Urothelium cell line (cell line): ENCODE measurements at regions not wholly inside any gene's neighbourhood (a gene's known extent, or its start where the extent isn't known, plus 50 kb on each side); places are given as distances from the start of the nearest gene placed in this dataset.
A peak's percentile ranks its signal among the peaks of the same experiment; 100 is the strongest.
"Not testable (repeated sequence)": the region's sequence is repeated elsewhere in the genome, so short reads cannot be mapped to it uniquely, and the experiment has no call there.

Source experiments
- DNase-seq: peaks from one replicate; pipeline ENCODE4 v3.0.0; 2011; ENCODE audit warnings: low spot score, mixed read lengths
- FAIRE-seq: peaks from 2 replicates; lab custom pipeline; 2011; peaks lifted over from hg19 to GRCh38; lab: Jason Lieb, UNC

DNA sequence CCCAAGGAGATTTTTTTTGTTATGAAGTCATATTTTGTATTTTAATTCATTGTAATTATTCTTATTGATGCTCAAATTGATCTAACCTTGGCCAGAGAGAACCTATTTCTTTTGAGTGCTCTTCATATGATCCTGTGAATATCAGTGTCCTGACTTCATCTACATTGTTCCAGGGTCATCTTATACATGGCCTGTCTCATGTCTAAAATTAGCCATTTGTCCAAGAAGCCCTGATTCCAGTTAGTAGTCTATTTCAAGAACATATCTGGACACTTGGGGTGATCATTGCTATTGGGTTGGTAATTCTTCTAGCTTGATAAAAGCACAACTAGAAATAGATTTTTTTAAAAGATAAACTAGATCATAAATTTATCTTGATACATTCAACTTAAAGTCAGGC lies 266.2 kb downstream of the SPRY1 start:
- DNase-seq = no peak
- FAIRE-seq = no peak

DNA sequence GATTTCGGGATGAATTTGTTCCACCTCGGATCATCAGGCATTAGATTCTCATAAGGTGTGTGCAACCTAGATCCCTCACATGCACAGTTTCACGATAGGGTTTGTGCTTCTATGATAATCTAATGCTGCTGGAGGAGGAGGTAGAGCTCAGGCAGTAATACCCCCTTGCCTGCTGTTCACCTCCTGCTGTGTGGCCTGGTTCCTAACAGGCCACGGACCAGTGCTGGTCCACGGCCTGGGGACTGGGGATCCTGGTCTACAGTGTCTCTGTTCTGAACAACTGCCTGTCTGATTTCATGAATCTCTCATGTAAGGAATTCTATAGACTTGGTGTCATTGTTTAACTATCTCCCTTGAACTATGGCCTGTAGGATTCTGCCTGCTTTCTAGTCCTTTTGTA lies 269.9 kb downstream of the SPRY1 start:
- DNase-seq (no peak), FAIRE-seq (no peak)

DNA sequence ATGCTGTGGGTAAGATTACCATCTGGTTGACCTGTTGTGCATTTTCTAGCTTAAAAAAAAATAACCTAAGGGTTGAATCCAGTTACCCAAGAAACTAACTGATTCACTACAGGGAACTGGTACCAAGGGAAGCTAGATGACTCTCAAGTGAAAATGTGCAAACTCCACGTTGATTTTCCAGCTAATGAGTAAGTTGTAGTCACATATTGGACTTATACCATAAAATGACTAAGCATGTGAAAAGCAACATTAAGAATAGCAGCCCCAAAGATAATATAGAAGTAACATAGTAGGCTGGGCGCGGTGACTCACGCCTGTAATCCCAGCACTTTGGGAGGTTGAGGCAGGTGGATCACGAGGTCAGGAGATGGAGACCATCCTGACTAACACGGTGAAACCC lies 270.9 kb downstream of the SPRY1 start:
- FAIRE-seq = no peak

DNA sequence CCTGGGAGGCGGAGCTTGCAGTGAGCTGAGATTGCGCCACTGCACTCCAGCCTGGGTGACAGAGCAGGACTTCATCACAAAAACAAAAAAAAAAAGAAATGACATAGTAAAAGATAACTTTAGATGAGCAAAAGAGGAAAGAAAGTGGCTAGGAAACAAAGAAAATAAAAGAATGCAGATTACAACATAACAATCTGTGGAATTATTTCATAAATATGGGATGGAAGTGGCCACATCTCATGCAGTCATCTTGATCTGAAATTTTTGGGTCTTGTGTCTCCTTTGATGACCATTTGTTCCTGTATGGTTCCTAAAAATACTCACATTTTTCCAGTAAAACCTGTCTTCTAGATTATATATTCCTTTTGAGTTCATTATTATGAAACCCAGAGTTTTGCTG lies 271.4 kb downstream of the SPRY1 start:
- no peak for DNase-seq
- no peak for FAIRE-seq

More for the DNA sequence above, 270.9 kb downstream of the SPRY1 start:
- DNase-seq = no peak

DNA sequence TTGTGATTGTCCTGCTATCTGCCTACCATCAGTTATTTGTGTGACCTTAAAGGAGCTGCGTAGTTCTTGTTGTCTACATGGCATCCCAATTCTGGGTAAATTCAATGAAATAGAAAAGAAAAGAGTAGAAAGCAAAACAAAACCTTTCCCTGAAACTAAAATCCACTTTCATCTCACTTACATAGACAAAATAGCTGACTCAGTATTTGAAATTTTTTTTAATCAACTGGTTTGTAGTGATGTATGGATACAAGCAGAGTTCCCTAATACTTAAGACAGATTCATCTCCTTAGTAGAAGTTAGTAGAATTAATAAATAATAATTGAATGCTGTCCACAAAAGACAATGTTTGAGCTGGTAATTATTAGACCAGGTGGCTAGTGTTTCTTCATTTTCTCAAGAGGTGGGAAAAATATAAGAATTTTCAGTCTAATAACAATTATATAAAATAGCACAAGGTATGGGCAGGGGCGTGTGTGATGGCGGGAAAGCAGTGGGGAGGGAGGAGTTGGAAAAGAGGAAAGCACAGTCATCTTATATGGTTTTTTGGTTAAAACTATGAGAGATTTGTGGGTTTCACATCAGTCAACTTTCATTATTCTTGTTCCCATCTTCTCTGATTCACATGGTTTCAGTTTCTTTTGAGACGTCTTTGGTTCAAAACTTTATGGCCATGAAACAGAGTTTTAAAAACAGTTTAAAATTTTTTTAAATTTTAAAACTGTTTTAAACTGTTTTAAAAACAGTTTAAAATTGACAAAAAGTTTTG lies 275.2 kb downstream of the SPRY1 start:
- no peak for FAIRE-seq

DNA sequence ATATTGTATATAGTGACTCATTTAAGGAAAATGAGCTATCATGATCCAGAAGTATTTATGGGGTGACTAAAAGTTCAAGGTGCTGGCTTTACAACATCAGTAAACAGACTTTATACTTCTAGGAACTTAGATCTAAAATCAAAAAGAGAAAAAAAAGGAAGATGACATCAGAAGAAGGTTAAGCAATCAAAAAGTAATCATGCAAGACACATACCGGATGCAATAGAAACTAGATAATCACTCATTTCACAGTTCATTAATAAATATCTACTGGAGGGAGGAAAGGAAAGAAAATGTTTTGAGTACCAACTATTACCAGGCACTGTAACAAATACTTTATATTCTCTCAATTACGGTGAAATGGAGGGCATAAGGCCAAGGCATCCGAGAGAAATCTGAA lies 276.4 kb downstream of the SPRY1 start:
- FAIRE-seq (no peak), DNase-seq (no peak)

More for the DNA sequence above, 275.2 kb downstream of the SPRY1 start:
- DNase-seq = no peak

DNA sequence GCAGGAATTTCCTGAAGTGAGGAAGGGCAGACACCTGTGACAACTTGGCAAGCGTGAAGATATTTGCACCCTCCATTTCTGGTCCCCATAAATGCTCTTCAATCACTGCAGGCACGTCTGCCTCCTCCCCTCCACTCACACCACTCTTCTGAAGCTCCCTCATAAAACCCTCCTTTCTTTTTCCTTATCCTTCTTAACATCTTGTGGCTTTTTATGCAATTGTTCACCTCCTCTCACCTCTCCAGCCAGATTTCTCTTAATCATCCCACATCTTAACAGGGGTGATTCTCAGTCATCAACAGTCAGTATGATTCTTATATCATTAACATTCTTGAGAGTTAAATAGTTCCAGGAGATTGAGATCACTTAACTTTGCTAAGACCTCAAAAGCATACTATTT lies 277.4 kb downstream of the SPRY1 start:
- DNase-seq (no peak), FAIRE-seq (no peak)

DNA sequence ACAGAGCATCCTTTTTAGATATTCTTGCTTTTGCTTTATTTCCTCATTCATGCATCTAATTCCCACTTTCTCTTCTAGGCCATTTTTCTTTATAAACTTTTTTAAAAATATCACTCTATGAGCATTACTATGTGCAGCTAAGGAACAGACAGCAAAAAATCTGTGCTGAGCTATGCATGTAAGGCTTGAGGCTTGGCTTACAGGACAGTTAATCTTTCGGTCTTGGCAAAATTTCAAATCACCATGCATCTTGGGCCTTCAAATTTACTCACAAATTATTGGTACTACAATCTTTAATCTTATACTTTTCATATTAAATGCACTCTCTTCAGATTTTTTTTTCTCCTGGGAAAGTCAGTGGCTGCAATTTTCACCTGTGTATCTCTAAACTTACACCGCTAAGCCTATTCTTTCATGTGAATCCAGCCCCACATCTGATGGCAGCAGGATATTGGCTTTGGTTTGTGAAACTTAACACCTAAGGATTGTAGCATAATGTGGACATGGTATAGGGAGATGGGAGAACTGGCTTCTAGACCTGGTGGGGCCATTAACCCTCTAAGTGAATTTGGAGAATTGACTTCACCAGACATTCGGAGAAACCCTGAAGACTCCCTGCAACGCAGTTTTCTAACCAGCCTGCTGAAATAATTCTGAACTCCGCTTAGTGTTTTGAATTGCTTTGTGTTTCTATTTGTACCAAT lies 278.3 kb downstream of the SPRY1 start:
- no peak for FAIRE-seq
- no peak for DNase-seq

DNA sequence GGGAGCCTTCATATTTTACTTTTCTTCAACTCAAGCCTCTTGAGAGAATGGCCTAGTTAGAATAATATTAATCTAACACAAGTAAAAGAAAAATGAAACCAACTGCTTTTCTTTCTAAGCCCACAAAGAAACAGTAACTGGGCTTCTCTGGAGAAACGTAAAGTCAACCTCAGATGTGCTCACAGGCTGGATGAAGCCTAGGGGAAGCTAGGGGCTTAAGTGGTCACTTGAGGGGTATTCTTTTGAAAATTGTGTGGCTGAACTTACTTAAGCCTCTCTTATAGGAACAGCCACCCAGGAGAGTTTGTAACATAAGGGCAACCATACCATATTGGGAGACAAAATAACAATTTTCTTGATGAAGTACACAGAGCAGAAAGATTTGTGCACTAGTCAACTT lies 279.0 kb downstream of the SPRY1 start:
- DNase-seq (no peak), FAIRE-seq (no peak)

DNA sequence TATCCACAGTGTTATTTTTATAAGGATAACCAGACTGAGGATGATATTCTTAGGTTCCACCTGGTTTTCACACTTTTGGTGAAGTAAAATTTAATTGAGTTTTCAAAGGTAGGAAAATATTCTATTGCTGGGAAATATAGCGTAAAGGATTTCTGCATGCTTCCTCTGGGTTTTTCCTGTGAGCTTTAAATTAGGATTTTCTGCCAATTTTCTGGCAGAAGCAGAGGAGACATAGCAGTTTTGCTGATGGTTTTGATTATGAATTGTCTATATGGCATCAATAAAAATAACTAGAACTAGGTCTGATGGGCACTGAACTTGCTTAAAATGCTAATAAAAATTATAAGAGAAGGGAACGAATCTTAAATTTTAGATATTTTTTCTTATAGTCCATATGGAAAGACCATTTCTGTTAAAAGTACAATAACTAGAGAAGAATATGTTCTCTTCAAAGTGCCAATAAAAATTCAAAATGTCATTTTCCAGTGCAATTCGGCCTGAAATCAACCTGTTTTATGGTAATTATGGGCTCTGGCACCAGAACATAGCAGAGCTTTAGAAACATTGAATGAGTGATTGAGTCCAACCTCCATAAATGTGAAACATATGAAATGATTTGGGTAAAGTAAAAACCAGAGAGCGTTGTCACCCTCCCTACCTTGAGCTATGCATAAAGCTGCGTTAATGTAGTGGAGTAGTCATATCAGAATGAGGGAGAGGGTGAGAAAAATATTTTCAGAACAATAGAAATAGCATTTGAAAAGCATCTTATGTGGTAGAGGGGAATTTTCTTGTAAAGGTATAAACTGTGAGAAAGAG lies 279.7 kb downstream of the SPRY1 start:
- DNase-seq (no peak), FAIRE-seq (no peak)

DNA sequence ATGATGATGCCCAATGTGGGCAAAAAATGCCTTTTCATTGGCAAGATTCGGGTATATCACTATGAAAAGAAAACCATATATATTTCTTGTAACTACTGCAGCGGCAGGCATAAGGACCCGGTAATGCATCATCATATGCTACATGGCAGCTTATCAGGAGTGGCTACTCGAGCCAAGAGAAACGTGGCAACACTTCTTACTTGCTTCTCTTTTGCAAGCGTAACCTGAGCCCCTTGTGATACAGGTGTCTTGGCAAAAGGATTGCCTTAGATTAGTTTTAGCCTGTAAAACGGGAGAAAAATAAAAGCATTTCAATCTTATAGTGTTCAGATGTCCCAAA lies 280.3 kb downstream of the SPRY1 start:
- DNase-seq (no peak), FAIRE-seq (no peak)

DNA sequence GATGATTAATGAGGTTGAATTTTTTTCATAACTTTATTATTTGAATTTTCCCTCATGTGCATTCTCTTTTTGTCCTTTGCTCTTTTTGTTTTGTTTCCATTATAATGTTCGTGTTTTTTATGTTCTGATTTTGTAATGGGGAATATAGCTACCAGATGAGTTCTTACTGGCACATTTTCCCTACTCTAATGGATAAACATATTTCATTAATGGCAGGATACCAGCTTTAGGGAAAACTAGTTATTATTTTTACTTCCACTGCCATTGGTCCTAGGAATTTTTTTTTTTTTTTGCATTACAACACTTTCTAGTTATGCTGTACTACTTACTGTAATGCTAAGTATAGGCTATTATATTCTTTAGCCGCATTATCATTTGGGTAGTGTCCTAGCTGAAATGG lies 286.3 kb downstream of the SPRY1 start:
- DNase-seq (no peak), FAIRE-seq (no peak)

DNA sequence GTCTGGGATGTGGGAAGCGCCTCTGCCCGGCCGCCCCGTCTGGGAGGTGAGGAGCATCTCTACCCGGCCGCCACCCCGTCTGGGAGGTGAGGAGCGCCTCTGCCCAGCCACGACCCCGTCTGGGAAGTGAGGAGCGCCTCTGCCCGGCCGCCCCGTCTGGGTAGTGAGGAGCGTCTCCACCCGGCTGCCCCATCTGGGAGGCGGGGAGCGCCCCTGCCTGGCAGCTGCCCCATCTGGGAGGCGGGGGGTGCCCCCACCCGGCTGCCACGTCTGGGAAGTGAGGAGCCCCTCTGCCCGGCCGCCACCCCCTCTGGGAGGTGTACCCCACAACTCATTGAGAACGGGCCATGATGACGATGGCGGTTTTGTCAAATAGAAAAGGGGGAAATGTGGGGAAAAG lies 288.3 kb downstream of the SPRY1 start:
- not testable (repeated sequence) for DNase-seq, FAIRE-seq

DNA sequence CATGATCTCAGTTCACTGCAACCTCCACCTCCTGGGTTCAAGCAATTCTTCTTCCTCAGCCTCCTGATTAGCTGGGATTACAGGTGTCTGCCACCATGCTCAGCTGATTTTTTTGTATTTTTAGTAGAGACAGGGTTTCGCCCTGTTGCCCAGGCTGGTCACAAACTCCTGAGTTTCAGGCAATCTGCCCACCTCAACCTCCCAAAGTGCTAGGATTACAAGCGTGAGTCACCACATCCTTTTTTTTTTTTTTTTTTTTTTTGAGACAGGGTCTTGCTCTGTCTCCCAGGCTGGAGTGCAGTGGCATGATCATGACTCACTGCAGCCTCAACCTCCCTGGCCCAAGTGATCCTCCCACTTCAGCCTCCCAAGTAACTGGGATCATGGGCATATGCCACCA lies 298.9 kb downstream of the SPRY1 start:
- DNase-seq, FAIRE-seq: not testable (repeated sequence)

DNA sequence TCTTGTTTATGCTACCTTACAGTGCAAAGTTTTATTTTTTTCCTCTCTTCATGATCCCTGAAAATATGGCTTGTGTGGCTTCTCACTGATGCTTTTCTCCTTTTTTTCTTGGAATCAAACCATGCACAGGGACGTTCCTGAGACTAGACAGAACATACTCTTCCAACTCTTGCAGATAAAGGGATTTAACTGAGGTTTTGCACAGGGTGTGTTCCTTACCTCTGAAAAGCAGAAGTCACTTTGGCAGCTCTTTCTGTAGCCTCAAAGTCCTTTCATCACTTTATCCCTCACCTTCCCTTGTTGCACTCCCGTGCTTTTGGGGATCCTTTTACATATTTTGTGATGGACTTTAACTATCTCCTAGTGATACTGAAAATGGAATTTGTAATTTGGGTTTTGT lies 300.1 kb downstream of the SPRY1 start:
- FAIRE-seq (no peak), DNase-seq (no peak)

DNA sequence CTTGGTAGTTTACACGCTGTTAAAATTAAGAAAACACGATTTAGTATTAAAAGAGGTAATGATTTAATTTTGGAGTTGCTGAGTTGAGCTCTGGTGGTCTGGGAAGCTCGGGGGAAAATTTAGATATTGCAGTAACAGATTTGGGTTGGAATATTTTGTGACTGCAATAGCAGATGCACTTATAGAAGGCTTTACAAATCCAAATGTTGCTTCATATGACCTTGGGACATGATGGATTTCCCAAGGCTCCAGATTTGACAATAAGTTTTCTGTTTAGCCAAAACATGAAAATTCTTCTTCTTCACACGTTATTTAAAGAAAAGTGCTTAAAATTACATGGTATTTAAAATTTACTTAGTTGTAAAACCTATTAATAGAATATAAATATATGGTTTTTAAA lies 302.0 kb downstream of the SPRY1 start:
- FAIRE-seq (no peak), DNase-seq (no peak)

DNA sequence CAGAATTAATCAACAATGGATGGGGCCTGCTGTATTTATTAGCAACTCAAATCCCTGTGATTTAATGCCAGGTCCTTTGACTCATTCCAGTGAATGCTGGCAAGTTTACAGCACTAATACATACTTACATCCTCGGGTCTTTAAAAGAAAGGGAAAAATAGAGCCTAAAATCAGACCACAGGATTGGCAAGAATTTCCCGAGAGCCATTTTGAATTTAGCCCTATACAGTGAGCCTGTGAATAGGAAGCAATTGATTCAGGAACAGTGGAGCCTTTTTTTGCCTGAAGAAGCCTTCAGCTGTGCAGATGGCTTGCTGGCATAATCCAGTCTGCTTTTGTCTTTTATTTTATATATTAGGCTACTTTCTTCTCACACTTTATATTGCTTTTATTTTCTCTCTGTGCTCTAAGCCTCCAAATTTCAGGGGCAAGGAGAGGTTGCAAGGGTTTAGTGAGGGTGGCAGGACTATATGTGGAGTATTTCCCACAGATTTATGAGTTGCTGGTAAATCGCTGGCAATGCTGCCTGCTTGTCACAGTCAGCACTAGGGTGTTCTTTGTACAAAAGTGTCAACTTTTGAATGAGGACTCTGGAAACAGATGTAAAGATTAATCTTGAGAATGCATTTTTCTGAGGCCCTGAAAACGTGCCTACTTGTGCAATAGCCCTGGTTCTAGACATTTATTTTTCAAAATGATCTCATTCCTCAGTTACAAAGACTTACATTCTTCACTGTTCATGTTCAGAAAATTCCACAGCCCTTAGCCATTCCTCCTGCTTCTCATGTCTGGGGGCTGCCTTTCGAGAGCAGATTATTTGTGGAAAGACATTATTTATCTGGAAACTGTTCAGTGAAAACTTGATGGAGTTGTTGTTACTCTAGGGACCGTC lies 303.5 kb downstream of the SPRY1 start:
- no peak for FAIRE-seq
- peak; percentile 45 for DNase-seq

DNA sequence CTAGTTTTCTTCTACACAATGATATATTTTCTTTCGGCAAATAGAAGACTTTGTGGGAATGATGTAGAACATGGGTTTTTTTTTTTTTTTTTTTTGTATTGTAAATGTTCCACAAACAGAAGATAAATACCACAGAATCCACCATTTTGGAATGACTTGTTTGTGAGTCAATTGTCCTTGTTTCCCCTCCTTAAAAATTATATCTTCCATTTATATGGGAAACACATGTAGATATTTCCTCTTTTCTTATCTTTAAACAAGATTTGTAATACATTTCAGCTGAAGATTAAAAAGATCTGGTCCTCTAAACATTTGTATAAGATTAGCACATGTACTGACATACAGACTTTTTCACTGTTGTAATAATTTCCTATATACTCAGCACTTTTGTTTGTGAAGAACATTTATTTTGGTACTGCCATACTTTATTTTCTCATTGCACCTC lies 304.6 kb downstream of the SPRY1 start:
- DNase-seq (no peak), FAIRE-seq (no peak)

DNA sequence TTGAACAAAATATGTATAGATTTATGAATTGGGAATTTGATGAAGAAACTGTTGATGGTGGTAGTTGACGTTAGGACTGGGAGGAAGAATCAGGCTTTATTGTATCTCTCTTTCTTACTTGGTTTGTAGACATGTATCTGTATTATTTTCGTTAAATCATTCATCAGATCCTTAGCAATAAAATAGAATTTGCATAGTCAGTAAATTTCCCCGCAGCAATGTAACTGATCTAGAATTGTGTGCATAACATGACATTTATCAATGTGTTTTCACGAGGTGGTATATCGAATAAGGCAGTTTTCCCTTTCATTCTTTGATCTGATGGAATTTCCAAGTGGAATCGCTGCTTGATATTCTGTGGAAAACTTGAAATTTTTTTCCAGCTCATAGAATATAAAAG lies 308.8 kb downstream of the SPRY1 start:
- FAIRE-seq = no peak
- DNase-seq = no peak

DNA sequence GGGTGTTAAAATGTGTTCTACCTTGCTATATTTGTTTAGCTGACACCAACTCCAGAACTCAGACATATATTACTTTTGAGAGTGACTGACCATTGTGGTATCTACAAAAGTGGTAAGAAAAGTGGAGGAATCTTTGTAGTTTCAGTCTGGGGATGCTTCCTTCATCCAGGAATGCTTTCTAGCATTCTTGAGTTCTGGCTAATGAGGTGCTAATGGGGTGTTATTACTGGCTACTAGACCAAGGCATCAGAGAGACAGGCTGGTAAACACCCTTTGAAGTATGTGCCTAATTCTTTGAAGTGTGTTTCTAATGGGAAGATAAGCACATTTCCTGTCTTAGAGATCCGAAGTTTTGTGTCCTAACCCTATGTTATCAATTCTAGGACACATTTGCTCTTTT lies 310.4 kb downstream of the SPRY1 start:
- FAIRE-seq = no peak
- DNase-seq = no peak

DNA sequence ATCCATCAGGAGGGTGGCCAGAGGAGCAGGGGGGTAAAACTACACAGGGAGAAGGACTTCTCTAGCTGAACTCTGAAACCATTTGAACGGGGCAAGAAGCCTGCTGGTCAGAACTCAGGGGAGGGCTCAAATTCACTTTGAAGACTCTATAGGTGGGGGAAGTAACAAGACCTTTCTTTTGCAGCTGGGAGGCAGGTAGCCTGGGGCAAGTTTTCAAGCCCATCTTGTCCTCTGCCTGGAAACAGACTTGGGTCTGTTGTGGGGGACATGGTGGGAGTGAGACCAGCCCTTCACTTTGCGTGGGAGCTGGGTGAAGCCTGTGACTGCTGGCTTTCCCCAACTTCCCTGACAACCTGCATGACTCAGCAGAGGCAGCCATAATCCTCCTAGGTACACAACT lies 312.3 kb downstream of the SPRY1 start:
- DNase-seq = no peak
- FAIRE-seq = no peak
